H1 (cell line): ENCODE measurements at regions not wholly inside any gene's neighbourhood (a gene's known extent, or its start where the extent isn't known, plus 50 kb on each side); places are given as distances from the start of the nearest gene placed in this dataset.
"Not testable (repeated sequence)": the region's sequence is repeated elsewhere in the genome, so short reads cannot be mapped to it uniquely, and the experiment has no call there.

ENCODE experiments used
- CTCF ChIA-PET: fragments of 300-600 bp; sonication (Branson Sonifier 250); formaldehyde crosslinking; loops from one replicate; lab custom pipeline; 2021; ENCODE audit not compliant: partially characterized antibody; lab: Charles Lee
- POLR2A ChIA-PET: fragments of 300-600 bp; sonication (Branson Sonifier 250); formaldehyde crosslinking; loops from one replicate; lab custom pipeline; 2021; ENCODE audit warnings: inconsistent platforms; ENCODE audit not compliant: partially characterized antibody; lab: Charles Lee
- DNase-seq, 2 experiments: peaks; one replicate each; pipeline versions ENCODE4 v3.0.0 to v3.0.0-alpha.2; 2010 to 2022; ENCODE audit warnings: low spot score in 2 of 2, low read depth in 1 of 2, mixed read lengths in 1 of 2
- FAIRE-seq: peaks from 2 replicates; lab custom pipeline; 2011; peaks lifted over from hg19 to GRCh38; lab: Jason Lieb, UNC
- H2AFZ ChIP-seq: 2 replicates; pipeline ENCODE4 v1.8.1; 2012; ENCODE audit warnings: low read length, inconsistent platforms
- H2AK5ac ChIP-seq: 2 replicates; pipeline ENCODE4 v1.6.1; 2013; ENCODE audit warnings: low read depth, low read length
- H2BK120ac ChIP-seq: replicated peaks from 2 replicates; pipeline ENCODE3; 2013; ENCODE audit warnings: low read depth, low read length, inconsistent platforms
- H2BK12ac ChIP-seq: 2 replicates; pipeline ENCODE4 v1.6.1; 2013; ENCODE audit warnings: low read depth, low read length
- H2BK15ac ChIP-seq: 2 replicates; pipeline ENCODE4 v1.6.1; 2013; ENCODE audit warnings: low read length
- H2BK20ac ChIP-seq: 2 replicates; pipeline ENCODE4 v1.6.1; 2013; ENCODE audit warnings: low read length
- H2BK5ac ChIP-seq: 2 replicates; pipeline ENCODE4 v1.6.1; 2013; ENCODE audit warnings: low read depth, low read length
- H3K14ac ChIP-seq: 2 replicates; pipeline ENCODE4 v1.6.1; 2013; ENCODE audit warnings: inconsistent platforms; ENCODE audit not compliant: insufficient read length
- H3K18ac ChIP-seq: 2 replicates; pipeline ENCODE4 v1.6.1; 2013; ENCODE audit warnings: low read length; ENCODE audit errors: extremely low read depth
- H3K23ac ChIP-seq: 2 replicates; pipeline ENCODE4 v1.6.1; 2013; ENCODE audit warnings: inconsistent platforms; ENCODE audit not compliant: insufficient read length
- H3K23me2 ChIP-seq: 2 replicates; pipeline ENCODE4 v1.6.1; 2013; ENCODE audit warnings: low read depth, low read length
- H3K27ac ChIP-seq: 2 replicates; pipeline ENCODE4 v1.6.1; 2011; ENCODE audit warnings: low read depth, low read length, inconsistent platforms
- H3K27me3 ChIP-seq, 4 experiments: replicated peaks in 1 of 4; 1 replicate in 1 of 4; 2 replicates in 3 of 4; pipeline versions ENCODE4 v1.6.1 to v1.8.1; 2011 to 2013; ENCODE audit warnings: low read length in 3 of 4, mild to moderate bottlenecking in 3 of 4, inconsistent platforms in 2 of 4, mixed read lengths in 2 of 4, moderate library complexity in 1 of 4; ENCODE audit not compliant: control insufficient read depth in 3 of 4, insufficient read depth in 3 of 4; ENCODE audit errors: extremely low read depth in 1 of 4
- H3K36me3 ChIP-seq, 4 experiments: 2 replicates each; pipeline versions ENCODE4 v1.6.1 to v1.8.1; 2011 to 2013; ENCODE audit warnings: mild to moderate bottlenecking in 4 of 4, low read length in 3 of 4, moderate library complexity in 2 of 4, control low read depth in 1 of 4, inconsistent platforms in 1 of 4; ENCODE audit not compliant: insufficient read depth in 4 of 4, control insufficient read depth in 2 of 4
- H3K4ac ChIP-seq: replicated peaks from 2 replicates; pipeline ENCODE3; 2013; ENCODE audit warnings: low read length, low read depth, mixed read lengths, inconsistent platforms; ENCODE audit not compliant: insufficient read length
- H3K4me1 ChIP-seq, 4 experiments: replicated peaks in 1 of 4; 1 replicate in 1 of 4; 2 replicates in 3 of 4; pipeline versions ENCODE4 v1.6.1 to v1.8.1; 2011 to 2013; ENCODE audit warnings: low read length in 3 of 4, inconsistent platforms in 2 of 4, mixed read lengths in 1 of 4; ENCODE audit not compliant: insufficient read depth in 4 of 4, control insufficient read depth in 3 of 4
- H3K4me2 ChIP-seq, 2 experiments: 2 replicates each; pipeline versions ENCODE4 v1.6.1 to v1.8.1; 2011 to 2013; ENCODE audit warnings: low read depth in 2 of 2, low read length in 2 of 2, control low read depth in 1 of 2, inconsistent platforms in 1 of 2, mild to moderate bottlenecking in 1 of 2; ENCODE audit not compliant: insufficient read depth in 1 of 2
- H3K4me3 ChIP-seq, 4 experiments: fragments of 200-600, 300-600 bp in 1 of 4; sonication (generic), shearing (Covaris generic), sonication (Bioruptor Twin) in 1 of 4; 2 replicates each; pipeline versions ENCODE4 v1.5.1 to v1.8.1; 2011 to 2016; ENCODE audit warnings: low read length in 4 of 4, low read depth in 3 of 4, control low read depth in 2 of 4, inconsistent platforms in 2 of 4, mild to moderate bottlenecking in 2 of 4, mixed read lengths in 1 of 4, moderate library complexity in 1 of 4; ENCODE audit not compliant: insufficient read depth in 2 of 4; ENCODE audit errors: extremely low read depth in 1 of 4
- H3K56ac ChIP-seq: replicated peaks from 2 replicates; pipeline ENCODE3; 2013; ENCODE audit warnings: low read depth, mild to moderate bottlenecking, mixed read lengths, low read length, inconsistent platforms; ENCODE audit not compliant: insufficient read length
- H3K79me1 ChIP-seq: 2 replicates; pipeline ENCODE4 v1.6.1; 2013; ENCODE audit warnings: low read depth, low read length, control low read depth
- H3K79me2 ChIP-seq, 2 experiments: 2 replicates each; pipeline versions ENCODE4 v1.6.1 to v1.8.1; 2012 to 2013; ENCODE audit warnings: low read length in 2 of 2, mild to moderate bottlenecking in 2 of 2, inconsistent platforms in 1 of 2; ENCODE audit not compliant: insufficient read depth in 2 of 2, control insufficient read depth in 1 of 2
- H3K9ac ChIP-seq, 4 experiments: replicated peaks in 1 of 4; 1 replicate in 1 of 4; 2 replicates in 3 of 4; pipeline versions ENCODE4 v1.6.1 to v1.8.1; 2011 to 2013; ENCODE audit warnings: low read depth in 3 of 4, low read length in 3 of 4, control low read depth in 2 of 4, mild to moderate bottlenecking in 2 of 4, moderate library complexity in 2 of 4, inconsistent platforms in 1 of 4; ENCODE audit errors: extremely low read depth in 1 of 4
- H3K9me3 ChIP-seq, 2 experiments: 2 replicates each; pipeline versions ENCODE4 v1.6.1 to v1.8.1; 2012 to 2013; ENCODE audit warnings: mild to moderate bottlenecking in 2 of 2, moderate library complexity in 2 of 2, control low read depth in 1 of 2, inconsistent platforms in 1 of 2, low read depth in 1 of 2, low read length in 1 of 2, mixed read lengths in 1 of 2; ENCODE audit not compliant: insufficient read depth in 2 of 2
- H4K20me1 ChIP-seq, 2 experiments: replicated peaks in 1 of 2; 2 replicates each; pipeline versions ENCODE3 to v1.8.1; 2011 to 2013; ENCODE audit warnings: inconsistent platforms in 2 of 2, low read length in 2 of 2, mild to moderate bottlenecking in 1 of 2; ENCODE audit not compliant: insufficient read depth in 2 of 2, control insufficient read depth in 1 of 2
- H4K5ac ChIP-seq: 2 replicates; pipeline ENCODE4 v1.6.1; 2013; ENCODE audit warnings: low read length, low read depth, mixed read lengths, inconsistent platforms; ENCODE audit not compliant: insufficient read length
- H4K8ac ChIP-seq: 2 replicates; pipeline ENCODE4 v1.8.0; 2013; ENCODE audit warnings: mild to moderate bottlenecking, moderate library complexity, low read length, inconsistent platforms; ENCODE audit not compliant: insufficient read depth; ENCODE audit errors: extremely low read depth
- H4K91ac ChIP-seq: replicated peaks from 2 replicates; pipeline ENCODE3; 2013; ENCODE audit warnings: low read length, mixed read lengths, inconsistent platforms; ENCODE audit not compliant: insufficient read length
- WGBS, 2 experiments: shearing (Covaris generic) in 1 of 2; methylation state at CpG; one replicate each; pipeline versions ENCODE4 v1.1.6 to v1.1.7; 2013 to 2015; ENCODE audit warnings: low lambda C conversion rate in 2 of 2, mixed read lengths in 2 of 2, inconsistent platforms in 1 of 2, low coverage in 1 of 2, missing lambda C conversion rate in 1 of 2; ENCODE audit not compliant: insufficient replicate concordance in 2 of 2, insufficient coverage in 1 of 2, insufficient read length in 1 of 2; ENCODE audit errors: extremely low coverage in 1 of 2, missing lambda C conversion rate in 1 of 2; 5-methylcytosine and 5-hydroxymethylcytosine counted together

DNA sequence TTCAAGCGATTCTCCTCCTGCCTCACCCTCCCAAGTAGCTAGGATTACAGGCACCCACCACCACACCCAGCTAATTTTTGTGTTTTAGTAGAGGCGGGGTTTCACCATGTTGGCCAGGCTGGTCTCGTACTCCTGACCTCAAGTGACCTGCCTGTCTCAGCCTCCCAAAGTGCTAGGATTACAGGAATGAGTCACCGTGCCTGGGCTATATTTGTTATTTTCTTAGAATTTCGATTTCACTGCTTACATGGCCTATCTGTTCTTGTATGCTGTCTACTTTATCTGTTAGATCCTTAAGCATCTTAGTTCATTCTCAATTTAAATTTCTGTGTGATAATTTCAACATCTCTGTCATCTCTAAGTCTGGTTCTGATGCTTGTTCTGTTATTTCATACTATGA lies 210.6 kb upstream of the NPY2R start:
- H3K56ac ChIP-seq, H2BK5ac ChIP-seq, H3K79me1 ChIP-seq, FAIRE-seq, H3K4me2 ChIP-seq, H4K91ac ChIP-seq, H2BK20ac ChIP-seq, H3K27me3 ChIP-seq, H3K14ac ChIP-seq, H2AFZ ChIP-seq, H4K20me1 ChIP-seq, H3K27ac ChIP-seq, H3K23ac ChIP-seq, DNase-seq, H3K9ac ChIP-seq, H4K5ac ChIP-seq, H3K23me2 ChIP-seq, H2BK120ac ChIP-seq, H3K4ac ChIP-seq, H3K79me2 ChIP-seq, H2BK12ac ChIP-seq, H3K4me1 ChIP-seq, H3K9me3 ChIP-seq, H2BK15ac ChIP-seq, H3K4me3 ChIP-seq, H2AK5ac ChIP-seq, H3K36me3 ChIP-seq, H3K18ac ChIP-seq, POLR2A ChIA-PET, H4K8ac ChIP-seq: not testable (repeated sequence)
- CTCF ChIA-PET = interaction anchor here (1.7 to 2.0 kb wide), 2 partner anchors 16 to 28 kb away, joined by 4 read pairs; no protein-coding TSS in a partner anchor
- 96% methylated on average over 5 of the region's 5 CpGs; no CpG with 5 or more reads in 1 of the 2 experiments for WGBS, 2 experiments
